ENCODE measurements at regions not wholly inside any gene's neighbourhood (a gene's known extent, or its start where the extent isn't known, plus 50 kb on each side); places are given as distances from the start of the nearest gene placed in this dataset.

GRCh38 chr6:15990179-15990578 is 138.7 kb upstream of the MYLIP start:
- TF ChIP-seq CTCF (IDR thresholded peaks at IDR 0.05; ENCODE audit: insufficient read depth, low read length): no peak
- DNase-seq (ENCODE audit: low read depth): no peak
- no peak overlapping the region for H3K4me3 ChIP-seq (ENCODE audit: low read depth, low read length)

- no peak for TF ChIP-seq CTCF (IDR thresholded peaks at IDR 0.05; ENCODE audit: insufficient read depth, low read length)
- H3K4me3 ChIP-seq (ENCODE audit: low read depth, low read length): no peak overlapping the region
- DNase-seq (ENCODE audit: low read depth): no peak
Measured at GRCh38 chr6:15989397-15989796, 139.5 kb upstream of the MYLIP start.

GRCh38 chr6:15987569-15987968 is 141.3 kb upstream of the MYLIP start:
- H3K4me3 ChIP-seq (ENCODE audit: low read depth, low read length): no peak overlapping the region
- TF ChIP-seq CTCF (IDR thresholded peaks at IDR 0.05; ENCODE audit: insufficient read depth, low read length): no peak
- peak; percentile 0 for DNase-seq (ENCODE audit: low read depth)

GRCh38 chr6:15986027-15986629 is 142.8 kb upstream of the MYLIP start:
- H3K4me3 ChIP-seq (ENCODE audit: low read depth, low read length): no peak overlapping the region
- no peak for DNase-seq (ENCODE audit: low read depth)
- no peak for TF ChIP-seq CTCF (IDR thresholded peaks at IDR 0.05; ENCODE audit: insufficient read depth, low read length)

GRCh38 chr6:15985379-15985959 is 143.4 kb upstream of the MYLIP start:
- TF ChIP-seq CTCF (IDR thresholded peaks at IDR 0.05; ENCODE audit: insufficient read depth, low read length): no peak
- H3K4me3 ChIP-seq (ENCODE audit: low read depth, low read length): no peak overlapping the region
- no peak for DNase-seq (ENCODE audit: low read depth)

- DNase-seq (ENCODE audit: low read depth): no peak
- TF ChIP-seq CTCF (IDR thresholded peaks at IDR 0.05; ENCODE audit: insufficient read depth, low read length): no peak
- H3K4me3 ChIP-seq (ENCODE audit: low read depth, low read length): no peak overlapping the region
Measured at GRCh38 chr6:15981956-15982355, 146.9 kb upstream of the MYLIP start.

GRCh38 chr6:15980801-15981200 is 148.1 kb upstream of the MYLIP start:
- DNase-seq (ENCODE audit: low read depth): no peak
- no peak overlapping the region for H3K4me3 ChIP-seq (ENCODE audit: low read depth, low read length)
- TF ChIP-seq CTCF (IDR thresholded peaks at IDR 0.05; ENCODE audit: insufficient read depth, low read length): no peak

All from fibroblast of the aortic adventitia (primary cell).